ENCODE measurements at regions not wholly inside any gene's neighbourhood (a gene's known extent, or its start where the extent isn't known, plus 50 kb on each side); places are given as distances from the start of the nearest gene placed in this dataset.
"Not testable (repeated sequence)": the region's sequence is repeated elsewhere in the genome, so short reads cannot be mapped to it uniquely, and the experiment has no call there.

- H3K4me3 Mint-ChIP-seq; H4K20me1 ChIP-seq (ENCODE audit: low read depth); H3K79me2 ChIP-seq (ENCODE audit: low read depth); H3K36me3 Mint-ChIP-seq; H3K27me3 ChIP-seq; H3K4me2 ChIP-seq; H3F3A ChIP-seq (ENCODE audit: low read depth); H3K27me3 Mint-ChIP-seq (ENCODE audit: insufficient read depth, low read depth); H3K27ac ChIP-seq; H3K9me3 ChIP-seq (ENCODE audit: low read depth); H3K27ac Mint-ChIP-seq; H3K4me3 ChIP-seq; H2AFZ ChIP-seq (replicated peaks); H3K4me1 ChIP-seq; H3K36me3 ChIP-seq; DNase-seq (ENCODE audit: low spot score); H3K4me1 Mint-ChIP-seq; H3K9ac ChIP-seq: not testable (repeated sequence)
- H3K9me3 Mint-ChIP-seq, result peaks cover 44% of the 10 kb centered on the region
These were observed 237.1 kb downstream of the POTED start for GRCh38 chr21:13846718-13847117.

- H3K27ac ChIP-seq; H2AFZ ChIP-seq (replicated peaks); H3K9ac ChIP-seq; H3K4me3 ChIP-seq; H3K4me1 ChIP-seq; H3K27ac Mint-ChIP-seq; H3K4me2 ChIP-seq; H3K9me3 ChIP-seq (ENCODE audit: low read depth); H3K36me3 ChIP-seq; H3K79me2 ChIP-seq (ENCODE audit: low read depth); H3K36me3 Mint-ChIP-seq; H3K4me1 Mint-ChIP-seq; DNase-seq (ENCODE audit: low spot score); H3K27me3 Mint-ChIP-seq (ENCODE audit: insufficient read depth, low read depth); H3F3A ChIP-seq (ENCODE audit: low read depth); H3K4me3 Mint-ChIP-seq; H3K27me3 ChIP-seq; H4K20me1 ChIP-seq (ENCODE audit: low read depth): not testable (repeated sequence)
- peaks cover 37% of the 10 kb centered on the region for H3K9me3 Mint-ChIP-seq
These were observed 235.0 kb downstream of the POTED start for GRCh38 chr21:13844574-13844973.

- H3K9ac ChIP-seq; H4K20me1 ChIP-seq (ENCODE audit: low read depth); H3K4me3 Mint-ChIP-seq; H3K27me3 ChIP-seq; DNase-seq (ENCODE audit: low spot score); H3K79me2 ChIP-seq (ENCODE audit: low read depth); H2AFZ ChIP-seq (replicated peaks); H3K36me3 ChIP-seq; H3K36me3 Mint-ChIP-seq; H3K4me1 Mint-ChIP-seq; H3F3A ChIP-seq (ENCODE audit: low read depth); H3K27me3 Mint-ChIP-seq (ENCODE audit: insufficient read depth, low read depth); H3K4me1 ChIP-seq; H3K9me3 ChIP-seq (ENCODE audit: low read depth); H3K27ac Mint-ChIP-seq; H3K4me3 ChIP-seq; H3K27ac ChIP-seq; H3K4me2 ChIP-seq: not testable (repeated sequence)
- H3K9me3 Mint-ChIP-seq, result peaks cover 35% of the 10 kb centered on the region
These were observed 233.5 kb downstream of the POTED start for GRCh38 chr21:13843081-13843480.

GRCh38 chr21:13827666-13828065 lies 218.1 kb downstream of the POTED start:
- not testable (repeated sequence) for H3K4me1 ChIP-seq; H3K4me2 ChIP-seq; H3K4me1 Mint-ChIP-seq; H4K20me1 ChIP-seq (ENCODE audit: low read depth); H3K27me3 Mint-ChIP-seq (ENCODE audit: insufficient read depth, low read depth); H3K79me2 ChIP-seq (ENCODE audit: low read depth); H3K9ac ChIP-seq; DNase-seq (ENCODE audit: low spot score); H3K4me3 ChIP-seq; H3F3A ChIP-seq (ENCODE audit: low read depth); H3K27ac Mint-ChIP-seq; H3K27me3 ChIP-seq; H3K36me3 Mint-ChIP-seq; H3K4me3 Mint-ChIP-seq; H3K36me3 ChIP-seq; H3K27ac ChIP-seq; H2AFZ ChIP-seq (replicated peaks)
- peaks cover 29% of the 10 kb centered on the region for H3K9me3 Mint-ChIP-seq
- H3K9me3 ChIP-seq (ENCODE audit: low read depth), result peaks cover 14% of the 10 kb centered on the region

- Histone ChIP-seq H3K9me3 (ENCODE audit: low read depth) (peaks cover 14% of the 10 kb centered on the region), H3K9ac (no peak overlapping the region), H3K36me3 (no peaks in the 10 kb centered on the region), H4K20me1 (ENCODE audit: low read depth) (no peaks in the 10 kb centered on the region), H3K27me3 (no peaks in the 10 kb centered on the region), H2AFZ (replicated peaks) (no peak overlapping the region), H3K27ac (no peak overlapping the region), H3K4me2 (no peak overlapping the region), H3K4me1 (no peaks in the 10 kb centered on the region), H3K79me2 (ENCODE audit: low read depth) (no peaks in the 10 kb centered on the region), H3K4me3 (no peak overlapping the region), H3F3A (ENCODE audit: low read depth) (no peaks in the 10 kb centered on the region)
- DNase-seq (ENCODE audit: low spot score), result no peak
- Mint-ChIP-seq H3K4me3 (no peak overlapping the region), H3K36me3 (no peaks in the 10 kb centered on the region), H3K27ac (no peak overlapping the region), H3K9me3 (peaks cover 28% of the 10 kb centered on the region), H3K27me3 (ENCODE audit: insufficient read depth, low read depth) (peaks cover 4% of the 10 kb centered on the region), H3K4me1 (no peaks in the 10 kb centered on the region)
- TF ChIP-seq EZH2phosphoT487 (IDR thresholded peaks at IDR 0.05), result no peak
- TF ChIP-seq EZH2 (IDR thresholded peaks at IDR 0.05), result no peak
- no peak for TF ChIP-seq CTCF (IDR thresholded peaks at IDR 0.05)
These were observed 217.6 kb downstream of the POTED start for GRCh38 chr21:13827201-13827600.

- not testable (repeated sequence) for H3K27me3 ChIP-seq, H3K27ac Mint-ChIP-seq
These were observed 216.9 kb downstream of the POTED start for GRCh38 chr21:13826511-13826910.

GRCh38 chr21:13825218-13825778 lies 215.7 kb downstream of the POTED start:
- H3K9me3 Mint-ChIP-seq, result peaks cover 35% of the 10 kb centered on the region
- H3K79me2 ChIP-seq (ENCODE audit: low read depth); H3K4me3 Mint-ChIP-seq; H3K27ac Mint-ChIP-seq; H3K36me3 ChIP-seq; H3K9ac ChIP-seq; H3K4me3 ChIP-seq; DNase-seq (ENCODE audit: low spot score); H3F3A ChIP-seq (ENCODE audit: low read depth); H3K4me1 Mint-ChIP-seq; H2AFZ ChIP-seq (replicated peaks); H3K4me2 ChIP-seq; H3K4me1 ChIP-seq; H4K20me1 ChIP-seq (ENCODE audit: low read depth); H3K36me3 Mint-ChIP-seq; H3K27ac ChIP-seq; H3K27me3 ChIP-seq; H3K27me3 Mint-ChIP-seq (ENCODE audit: insufficient read depth, low read depth): not testable (repeated sequence)
- peaks cover 14% of the 10 kb centered on the region for H3K9me3 ChIP-seq (ENCODE audit: low read depth)

More at GRCh38 chr21:13826511-13826910, 216.9 kb downstream of the POTED start:
- not testable (repeated sequence) for H3K27ac ChIP-seq; H3K27me3 Mint-ChIP-seq (ENCODE audit: insufficient read depth, low read depth); H3K9ac ChIP-seq; H3K4me2 ChIP-seq; H3F3A ChIP-seq (ENCODE audit: low read depth); H2AFZ ChIP-seq (replicated peaks); H4K20me1 ChIP-seq (ENCODE audit: low read depth); H3K36me3 ChIP-seq; H3K4me1 Mint-ChIP-seq; H3K4me3 ChIP-seq; H3K79me2 ChIP-seq (ENCODE audit: low read depth); H3K36me3 Mint-ChIP-seq; H3K4me1 ChIP-seq; DNase-seq (ENCODE audit: low spot score); H3K4me3 Mint-ChIP-seq
- H3K9me3 Mint-ChIP-seq, result peaks cover 26% of the 10 kb centered on the region
- peaks cover 14% of the 10 kb centered on the region for H3K9me3 ChIP-seq (ENCODE audit: low read depth)

Data from neural progenitor cell (in vitro differentiated cells).